ENCODE measurements at regions not wholly inside any gene's neighbourhood (a gene's known extent, or its start where the extent isn't known, plus 50 kb on each side); places are given as distances from the start of the nearest gene placed in this dataset.
A peak's percentile ranks its signal among the peaks of the same experiment; 100 is the strongest.
"Not testable (repeated sequence)": the region's sequence is repeated elsewhere in the genome, so short reads cannot be mapped to it uniquely, and the experiment has no call there.

DNA sequence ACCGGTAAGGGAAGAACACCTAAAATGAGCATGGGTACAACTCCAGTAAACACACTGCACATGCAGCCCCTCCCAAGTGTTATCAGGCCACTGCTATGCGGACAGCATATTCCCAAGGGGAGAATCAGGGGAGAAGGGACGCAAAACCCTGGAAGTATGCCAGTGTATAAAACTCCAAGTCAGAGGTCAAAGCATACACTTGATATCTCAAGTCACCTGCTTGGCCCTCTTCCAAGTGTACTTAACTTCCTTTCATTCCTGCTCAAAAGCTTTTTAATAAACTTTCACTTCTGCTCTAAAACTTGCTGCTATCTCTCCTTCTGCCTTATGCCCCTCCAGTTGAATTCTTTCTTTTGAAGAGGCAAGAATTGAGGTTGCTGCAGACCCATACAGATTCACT, 408.1 kb downstream of the HTR1A start:
- no peak for DNase-seq

DNA sequence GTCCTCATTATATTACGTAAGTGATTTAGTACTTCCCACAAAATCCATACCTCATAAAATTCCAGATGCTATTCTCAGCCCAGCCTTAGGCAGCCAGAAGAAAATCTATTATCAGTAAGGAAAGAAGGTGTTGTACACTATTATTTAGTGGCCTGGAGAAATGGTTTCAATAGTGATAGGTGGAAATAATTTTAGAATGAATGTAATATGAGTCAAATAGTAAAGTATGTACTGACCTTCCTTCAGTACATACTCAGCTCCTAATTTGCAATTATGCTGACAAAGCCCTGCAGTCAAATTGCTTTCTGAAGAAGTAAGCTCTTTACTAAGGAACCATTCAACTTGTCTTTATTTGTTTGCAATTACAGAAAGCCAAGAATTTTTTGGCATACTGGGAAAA, 409.2 kb downstream of the HTR1A start:
- DNase-seq: no peak

DNA sequence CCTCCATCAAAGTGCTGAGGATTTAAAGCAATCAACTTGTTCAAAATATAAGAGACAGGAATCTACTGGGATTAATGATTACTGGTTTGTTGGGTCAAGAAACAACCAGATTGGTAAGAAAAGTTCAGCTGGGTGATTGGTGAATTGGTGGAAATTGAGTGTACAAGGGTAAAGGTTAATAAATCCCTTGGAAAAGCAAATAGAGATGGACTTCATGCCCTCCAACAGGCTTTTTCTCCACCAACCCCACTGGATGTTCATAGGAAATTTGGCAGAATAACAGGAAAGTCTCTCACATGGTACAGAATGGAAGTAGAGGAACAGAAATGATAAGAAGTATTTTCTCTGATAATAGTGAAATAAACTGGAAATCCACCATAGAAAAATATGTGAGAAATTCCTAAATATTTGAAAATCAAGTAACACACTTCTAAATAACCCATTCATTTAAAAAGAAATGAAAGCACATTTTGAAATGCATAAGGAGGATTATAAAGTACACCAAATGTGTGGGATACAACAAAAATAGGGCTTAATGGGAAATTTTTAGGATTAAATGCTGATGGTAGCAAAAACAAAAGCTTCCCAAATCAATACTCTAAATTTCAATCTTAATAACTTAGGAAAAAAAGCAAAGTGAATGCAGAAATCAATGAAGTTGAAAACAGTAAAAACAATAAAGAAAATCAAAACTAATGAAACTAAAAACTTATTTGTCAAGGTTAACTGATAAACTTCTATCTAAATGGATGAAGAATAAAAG, 426.2 kb downstream of the HTR1A start:
- DNase-seq: no peak

DNA sequence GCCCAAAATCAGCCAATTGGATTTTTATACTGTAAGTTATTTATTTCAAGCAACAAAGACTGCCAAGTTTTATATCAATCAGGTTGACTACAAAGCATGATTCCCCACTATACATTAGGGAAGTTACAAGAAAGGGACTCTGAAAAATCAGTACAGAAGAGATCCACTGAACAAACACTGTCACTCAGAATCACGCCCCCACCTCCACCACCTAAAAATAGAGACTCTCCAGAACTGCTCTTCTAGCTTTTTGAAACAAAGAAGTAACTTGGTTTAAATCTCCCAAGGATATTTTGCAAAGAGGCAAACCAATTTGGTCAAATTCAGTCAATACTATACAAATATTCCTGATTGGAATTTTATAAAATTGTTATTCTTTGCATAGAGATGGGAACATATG, 438.0 kb downstream of the HTR1A start:
- DNase-seq: no peak

DNA sequence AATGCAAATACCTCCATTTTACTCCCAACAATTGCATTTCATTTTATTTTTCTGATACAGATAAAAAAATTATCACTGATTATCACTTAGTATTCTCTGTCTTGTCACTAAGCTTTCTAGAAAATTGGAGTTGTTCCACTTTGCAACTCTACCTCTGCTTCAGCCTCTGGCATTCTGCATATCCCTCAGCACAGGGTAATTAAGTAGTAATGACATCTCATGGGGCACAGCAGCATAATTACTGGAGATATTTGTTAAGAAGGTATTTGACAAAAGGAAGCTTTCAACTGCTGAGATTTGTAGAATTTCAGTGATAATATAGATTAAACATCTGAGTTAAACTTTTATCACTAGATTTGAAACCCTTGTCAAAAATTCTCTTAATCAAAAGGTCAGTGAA, 446.2 kb downstream of the HTR1A start:
- DNase-seq: no peak

DNA sequence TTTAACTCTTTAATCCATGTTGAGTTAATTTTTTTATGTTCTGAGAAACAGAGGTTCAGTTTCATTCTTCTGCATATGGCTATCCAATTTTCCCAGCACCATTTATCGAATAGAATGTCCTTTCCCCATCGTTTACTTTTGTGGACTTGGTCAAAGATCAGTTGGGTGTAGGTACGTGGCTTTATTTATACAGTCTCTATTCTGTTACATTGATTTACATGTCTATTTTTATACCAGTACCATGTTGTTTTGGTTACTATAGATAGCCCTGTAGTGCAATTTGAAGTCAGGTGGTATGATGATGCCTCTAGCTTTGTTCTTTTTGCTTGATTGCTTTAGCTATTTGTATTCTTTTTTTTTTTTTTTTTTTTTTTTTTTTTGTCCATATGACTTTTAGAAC, 462.0 kb downstream of the HTR1A start:
- no peak for DNase-seq

DNA sequence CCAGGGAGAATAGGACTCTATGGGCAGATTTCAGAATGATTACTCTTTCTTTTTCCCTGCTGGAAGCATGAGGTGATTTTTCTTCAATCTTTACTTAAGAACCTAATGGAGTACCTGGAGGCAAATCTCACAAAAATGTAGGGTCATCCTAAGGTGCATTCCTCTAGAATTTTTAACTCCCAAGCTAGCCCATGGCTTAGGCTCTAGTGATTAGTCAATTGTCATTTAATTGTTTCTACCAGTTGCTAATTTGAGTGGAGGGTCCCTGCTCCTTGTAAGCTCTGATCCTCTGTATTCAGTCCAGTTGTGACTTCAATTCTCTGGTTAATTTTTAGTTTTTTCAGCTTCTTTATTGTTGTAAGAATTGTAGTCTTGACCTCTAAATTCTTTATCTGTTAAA, 467.0 kb downstream of the HTR1A start:
- no peak for DNase-seq

DNA sequence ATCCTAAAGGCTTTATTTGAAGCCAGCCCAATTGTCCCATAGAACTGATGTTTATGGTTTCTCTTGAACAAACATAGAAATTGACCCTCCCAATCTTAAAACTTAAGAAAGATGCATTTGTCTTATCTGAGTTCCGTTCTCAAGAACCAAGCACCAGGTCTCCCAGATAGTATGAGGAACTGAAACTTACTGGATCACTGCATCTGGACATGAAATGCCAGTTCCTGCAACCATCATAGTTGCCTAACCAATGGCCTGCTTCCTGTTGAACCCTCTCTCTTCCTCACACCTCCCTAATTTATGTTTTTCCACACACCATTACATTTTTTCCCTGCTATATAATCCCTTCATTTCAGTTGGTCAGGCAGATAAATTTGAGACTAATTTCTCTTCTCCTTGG, 478.9 kb downstream of the HTR1A start:
- DNase-seq: no peak

DNA sequence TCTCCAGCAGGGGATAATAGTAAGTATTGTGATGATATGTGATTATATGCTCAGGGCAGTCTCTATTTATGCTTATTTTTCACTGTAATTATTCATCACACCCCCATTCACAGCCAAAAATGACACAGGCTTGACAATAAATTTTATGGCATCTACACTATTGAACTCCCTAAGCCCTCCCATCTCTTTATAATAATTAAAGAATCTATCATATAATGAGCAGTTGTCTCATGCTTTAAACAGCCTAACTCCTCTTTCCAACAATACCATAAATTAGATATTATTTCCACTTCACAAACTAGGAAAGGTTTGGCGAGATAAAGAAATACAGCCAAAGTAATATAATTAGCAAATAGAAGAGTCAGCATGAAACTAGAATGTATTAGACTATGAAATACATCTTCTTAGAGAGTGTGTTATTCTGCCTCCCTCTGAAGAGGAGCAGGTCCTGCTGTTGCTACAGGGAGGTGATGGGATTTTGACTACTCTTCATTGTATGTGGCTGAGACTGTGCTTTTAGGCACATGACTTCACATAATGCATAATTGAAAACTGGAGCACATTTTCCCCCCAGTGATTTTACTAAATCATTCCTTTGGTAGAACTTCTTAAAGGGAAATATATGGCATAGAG, 488.8 kb downstream of the HTR1A start:
- DNase-seq: no peak

DNA sequence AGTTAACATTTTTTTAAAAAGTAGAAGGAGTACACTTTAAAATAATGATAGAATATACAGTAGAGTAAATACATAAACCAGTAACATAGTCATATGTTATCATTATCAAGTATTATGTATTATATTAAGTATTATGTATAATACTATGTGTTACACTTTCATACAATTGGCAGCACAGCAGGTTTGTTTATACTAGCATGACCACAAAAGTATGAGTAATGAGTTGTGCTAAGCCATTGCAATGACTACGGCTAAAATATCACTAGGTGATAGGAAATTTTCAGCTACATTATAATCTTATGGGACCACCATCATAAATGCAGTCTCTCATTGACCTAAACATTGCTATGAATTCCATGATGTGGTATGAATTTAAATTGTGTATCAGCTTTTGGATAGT, 506.0 kb downstream of the HTR1A start:
- no peak for DNase-seq

DNA sequence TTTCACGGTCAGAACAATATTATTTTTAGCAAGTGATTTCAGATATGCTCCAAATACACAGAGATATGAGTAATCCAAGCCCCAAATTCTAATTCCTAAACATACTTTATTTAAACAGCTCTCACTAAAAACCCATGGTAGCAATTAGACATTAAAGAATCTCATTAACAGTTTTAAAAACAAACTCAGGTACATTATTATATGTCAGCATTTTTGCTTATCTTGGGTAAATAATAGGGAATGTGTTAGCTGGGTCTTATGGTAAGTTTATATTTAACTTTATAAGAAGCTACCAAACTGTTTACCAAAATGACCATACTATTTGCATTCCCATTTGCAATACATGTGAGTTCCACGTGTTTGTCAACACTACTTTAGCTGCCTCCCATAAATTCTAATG, 511.1 kb downstream of the HTR1A start:
- DNase-seq: no peak

DNA sequence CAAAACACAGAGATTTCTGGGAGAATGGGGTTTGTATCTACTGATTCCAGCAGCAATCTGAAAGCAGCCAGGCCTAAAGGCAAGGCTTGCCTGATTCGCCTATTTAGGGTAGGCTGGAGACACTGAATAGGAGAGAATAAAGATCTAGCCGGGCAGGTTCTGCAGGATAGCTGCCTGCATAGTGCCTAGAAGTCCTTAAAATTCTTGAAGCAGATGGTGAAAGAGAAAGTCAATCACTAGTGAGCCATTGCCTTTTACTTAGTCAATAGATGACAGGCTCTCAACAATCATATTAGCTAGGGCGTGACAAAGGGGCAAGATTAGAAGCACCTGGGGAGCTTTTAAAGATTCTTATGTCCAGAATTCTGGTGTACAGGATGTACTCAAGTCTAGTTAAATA, 522.7 kb downstream of the HTR1A start:
- no peak for DNase-seq

DNA sequence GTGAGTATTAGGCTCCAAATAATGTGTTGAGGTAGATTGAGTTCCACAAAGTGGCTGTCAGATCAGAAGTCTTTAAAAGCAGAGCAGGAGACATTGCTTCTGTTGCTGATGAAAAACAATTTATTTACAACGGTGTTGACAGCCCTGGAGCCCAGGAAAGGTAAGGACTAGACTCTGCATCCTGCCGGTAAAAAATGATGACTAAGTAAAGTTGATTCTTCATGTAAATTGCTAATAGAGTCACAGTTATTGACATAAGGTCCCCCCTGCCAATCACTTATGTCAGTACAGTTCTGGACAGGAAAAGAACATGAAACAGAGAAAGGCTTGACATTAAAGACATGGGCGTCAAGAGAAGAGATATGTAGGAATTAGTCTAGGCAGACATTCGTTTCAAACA, 552.5 kb downstream of the HTR1A start:
- DNase-seq: no peak

DNA sequence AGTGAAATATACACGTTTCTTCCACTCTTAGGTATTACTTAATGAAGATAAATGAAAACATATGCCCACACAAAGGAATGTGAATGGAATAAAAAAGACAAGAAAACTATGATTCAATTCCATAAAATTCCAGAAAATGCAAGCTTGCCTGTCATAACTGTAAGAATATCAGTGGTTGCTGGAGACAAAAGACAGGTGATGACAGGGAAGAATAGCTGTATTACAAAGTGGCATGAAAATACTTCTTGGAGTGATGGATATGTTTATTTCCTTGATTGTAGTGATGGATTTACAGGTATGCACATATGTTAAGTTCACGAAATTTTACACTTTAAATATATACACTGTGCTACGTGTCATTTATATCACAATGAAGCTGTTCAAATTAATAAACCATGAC, 553.3 kb downstream of the HTR1A start:
- DNase-seq: no peak

DNA sequence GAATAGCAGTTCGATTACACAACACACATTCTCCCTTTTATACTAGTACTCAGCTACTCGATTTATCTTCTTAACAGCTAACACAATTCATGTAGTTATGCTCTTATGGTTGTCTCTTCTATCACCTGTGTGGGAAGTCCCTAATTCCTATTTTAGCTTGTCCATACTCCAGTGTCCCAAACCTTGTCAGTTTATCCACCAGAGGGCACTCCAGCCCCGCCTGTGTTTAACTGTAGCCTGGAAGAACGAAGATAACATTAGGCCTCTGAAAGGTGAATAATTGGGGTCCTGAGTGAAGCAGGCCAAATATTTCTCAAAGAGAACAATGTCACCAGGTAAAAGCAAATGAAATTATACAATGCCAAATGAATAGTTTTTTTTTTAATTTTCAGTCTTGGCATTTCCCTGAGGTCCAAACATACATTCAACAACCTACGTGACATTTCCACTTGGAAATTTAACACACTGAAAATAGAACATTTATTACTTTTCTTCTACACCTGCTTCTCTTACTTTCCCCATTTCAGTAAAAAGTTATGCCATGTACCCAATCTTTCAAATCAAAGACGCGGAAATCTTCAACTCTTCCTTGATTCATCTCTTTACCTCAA, 560.7 kb downstream of the HTR1A start:
- DNase-seq: peak; percentile 61

DNA sequence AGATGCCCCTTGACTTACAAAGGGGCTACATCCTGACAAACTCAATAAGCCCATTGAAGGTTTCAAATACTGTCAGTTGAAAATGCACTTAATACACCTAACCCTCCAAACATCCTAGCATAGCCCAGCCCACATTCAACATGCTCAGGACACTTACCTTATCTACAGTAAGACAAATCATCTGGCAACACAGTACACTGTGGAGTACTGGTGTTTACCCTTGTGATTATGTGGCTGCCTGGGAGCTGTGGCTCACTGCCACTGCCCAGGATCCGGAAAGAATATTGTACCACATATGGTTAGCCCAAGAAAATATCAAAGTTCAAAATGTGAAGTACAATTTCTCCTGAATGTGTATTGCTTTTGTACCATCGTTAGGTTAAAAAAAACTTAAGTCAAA, 562.2 kb downstream of the HTR1A start:
- DNase-seq: no peak

DNA sequence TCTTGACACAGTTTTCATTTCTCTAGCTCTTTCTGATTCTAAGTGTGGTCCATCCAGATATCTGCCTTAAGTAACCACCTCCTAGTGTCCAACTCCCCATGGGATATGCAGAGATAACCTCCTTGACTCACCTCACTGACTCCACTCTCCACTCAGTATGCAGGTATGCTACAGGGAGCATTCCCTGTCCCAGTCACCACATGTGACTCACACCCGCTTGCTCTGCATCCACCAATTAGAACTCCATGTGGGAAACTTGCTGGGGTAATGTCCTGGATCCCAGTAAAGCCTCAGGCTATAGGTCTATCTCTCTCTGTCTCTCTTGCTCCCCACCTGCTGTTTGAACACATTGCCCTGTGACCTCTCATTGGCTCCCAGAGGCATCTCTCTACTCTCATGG, 563.9 kb downstream of the HTR1A start:
- no peak for DNase-seq

DNA sequence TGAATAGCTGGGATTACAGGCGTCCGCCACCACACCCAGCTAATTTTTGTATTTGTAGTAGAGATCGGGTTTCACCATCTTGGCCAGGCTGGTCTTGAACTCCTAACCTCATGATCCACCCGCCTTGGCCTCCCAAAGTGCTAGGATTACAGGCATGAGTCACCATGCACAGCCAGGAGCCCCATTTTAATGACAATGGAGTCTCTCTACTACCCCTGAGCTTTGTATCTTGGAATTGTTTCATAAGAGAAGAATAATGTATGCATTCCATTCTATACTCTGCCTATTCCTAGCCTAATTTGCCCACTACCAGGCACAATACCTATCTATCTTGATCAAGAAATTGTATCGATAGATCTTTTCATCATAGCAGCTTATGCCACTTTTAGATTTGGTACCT, 574.1 kb downstream of the HTR1A start:
- DNase-seq: not testable (repeated sequence)

DNA sequence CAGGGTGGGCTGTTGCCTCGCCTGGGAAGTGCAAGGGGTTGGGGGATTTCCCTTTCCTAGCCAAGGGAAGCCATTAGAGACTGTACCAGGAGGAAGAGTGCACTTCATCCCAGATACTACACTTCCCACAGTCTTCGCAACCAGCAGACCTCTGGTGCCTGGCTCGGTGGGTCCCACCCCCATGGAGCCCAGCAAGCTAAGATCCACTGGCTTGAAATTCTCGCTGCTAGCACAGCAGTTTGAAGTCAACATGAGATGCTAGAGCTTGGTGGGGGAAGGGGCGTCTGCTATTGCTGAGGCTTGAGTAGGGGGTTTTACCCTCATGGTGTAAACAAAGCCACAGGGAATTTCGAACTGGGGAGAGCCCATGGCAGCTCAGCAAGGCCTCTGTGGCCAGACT, 586.4 kb downstream of the HTR1A start:
- DNase-seq: no peak

DNA sequence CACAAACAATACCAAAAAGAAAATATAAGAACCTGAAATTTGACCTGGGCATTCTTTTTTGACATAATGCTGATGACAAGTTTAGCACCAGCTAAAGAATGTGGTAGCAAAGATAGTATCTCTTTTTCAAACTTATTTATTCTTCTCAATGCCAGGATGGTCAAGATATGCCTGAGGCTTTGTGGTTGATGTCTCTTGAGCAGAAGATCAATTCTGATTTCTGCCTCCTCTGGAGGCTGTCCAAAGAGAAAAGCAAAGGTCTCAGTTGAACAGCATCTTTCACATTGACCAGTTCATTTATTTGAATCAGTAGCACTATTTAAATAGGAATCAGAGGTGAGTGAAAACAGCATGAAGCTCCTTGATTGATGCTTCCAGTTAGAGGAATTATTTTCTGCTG, 588.2 kb downstream of the HTR1A start:
- no peak for DNase-seq

DNA sequence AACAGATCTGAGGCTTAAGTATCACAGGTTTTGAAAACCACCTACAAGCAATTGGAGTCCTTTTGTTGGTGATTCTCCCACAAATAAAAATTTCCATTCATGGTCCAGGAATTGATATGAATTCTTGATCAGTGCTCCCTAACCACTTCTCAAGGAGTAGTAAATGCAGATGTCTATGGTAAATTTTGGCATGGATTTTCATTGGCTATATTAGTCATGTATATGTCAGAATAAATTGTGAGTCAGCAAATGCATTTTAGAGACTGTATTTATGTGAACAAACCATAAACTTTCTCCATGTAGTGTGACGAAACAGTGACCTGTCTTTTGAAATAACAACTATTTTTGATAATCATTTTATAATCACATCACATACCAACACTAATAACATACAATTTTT, 611.1 kb downstream of the HTR1A start:
- DNase-seq: no peak

DNA sequence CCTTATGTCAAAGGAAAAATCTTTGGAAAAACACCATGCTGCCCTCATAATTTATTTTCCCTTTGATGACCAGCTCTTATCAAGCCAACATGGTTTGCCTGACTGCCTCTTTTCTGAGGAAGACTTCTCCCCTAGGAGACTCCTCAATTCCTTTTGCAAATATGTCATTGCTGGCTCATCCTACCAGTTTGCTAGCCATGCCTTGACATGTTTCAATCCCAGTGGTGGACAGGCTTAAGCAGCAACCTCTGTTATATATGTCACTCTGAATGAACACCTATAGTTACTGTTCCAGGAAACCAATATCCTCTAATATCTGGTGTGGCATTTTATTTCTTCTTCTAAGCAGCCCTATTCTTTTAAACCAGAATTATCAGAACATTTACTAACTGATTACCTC, 615.8 kb downstream of the HTR1A start:
- DNase-seq: no peak

DNA sequence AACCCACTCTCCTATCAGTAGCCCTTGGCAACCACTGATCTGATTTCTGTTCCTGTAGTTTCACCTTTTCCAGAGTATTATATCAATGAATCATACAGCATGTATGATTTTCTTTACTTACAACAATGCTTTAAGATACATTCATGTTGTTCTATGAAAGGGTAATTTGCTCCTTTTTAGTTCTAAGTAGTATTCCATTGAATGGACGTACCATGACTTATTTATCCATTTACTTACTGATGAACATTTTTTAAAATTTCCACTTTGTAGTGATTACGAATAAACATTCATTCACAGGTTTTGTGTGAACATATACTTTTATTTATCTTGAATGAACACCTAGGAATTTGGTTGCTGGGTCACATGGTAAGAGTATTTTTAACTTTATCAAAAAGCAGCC, 620.8 kb downstream of the HTR1A start:
- DNase-seq: no peak

DNA sequence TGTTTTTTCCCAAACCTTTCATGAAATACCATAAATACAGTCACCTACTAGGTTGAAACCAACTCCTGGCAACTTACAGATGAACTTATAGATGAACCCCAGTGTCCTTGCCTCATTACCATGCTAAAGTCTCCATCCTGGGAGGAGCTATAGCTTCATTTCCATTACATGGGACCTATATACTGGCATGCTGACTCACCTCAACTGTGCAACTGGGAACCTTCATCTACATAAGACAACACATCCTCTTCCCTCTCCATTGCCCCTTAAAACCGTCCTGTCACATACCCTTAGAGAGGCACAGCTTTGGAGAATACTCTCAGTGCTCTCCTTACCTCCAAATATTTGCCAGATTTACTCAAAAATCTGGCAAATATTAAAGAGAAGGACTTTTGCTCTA, 638.3 kb downstream of the HTR1A start:
- DNase-seq: no peak

DNA sequence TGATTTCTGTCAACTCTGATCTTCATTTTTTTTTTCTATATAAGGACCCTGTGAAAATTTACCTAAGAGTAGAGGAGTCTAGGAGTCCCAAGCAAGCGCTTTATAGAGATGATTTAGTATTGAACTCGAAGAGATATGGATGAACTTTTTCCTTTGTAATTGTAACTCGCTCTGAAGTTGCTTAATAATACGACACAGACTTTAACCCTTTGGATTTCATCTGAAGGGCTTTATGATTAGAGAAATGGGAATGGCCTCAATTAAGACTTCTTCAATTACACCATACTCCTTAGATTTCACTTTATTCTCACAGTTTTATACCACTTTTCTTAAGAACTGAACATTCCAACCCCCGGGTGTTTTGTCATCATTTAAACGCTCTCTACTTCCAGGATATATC, 647.7 kb downstream of the HTR1A start:
- no peak for DNase-seq
